IPS DF 6.9 (cell line): ENCODE measurements at regions not wholly inside any gene's neighbourhood (a gene's known extent, or its start where the extent isn't known, plus 50 kb on each side); places are given as distances from the start of the nearest gene placed in this dataset.

Experiments used
- DNase-seq: peaks from one replicate; pipeline ENCODE4 v3.0.0-alpha.2; 2013; ENCODE audit warnings: low read depth, low spot score
- H3K27ac ChIP-seq: one replicate; pipeline ENCODE4 v1.5.1; 2013; ENCODE audit warnings: low read length, control low read depth
- H3K27me3 ChIP-seq: 2 replicates; pipeline ENCODE4 v1.6.1; 2013; ENCODE audit warnings: mild to moderate bottlenecking, low read length; ENCODE audit not compliant: control insufficient read depth, insufficient read depth
- H3K36me3 ChIP-seq: 2 replicates; pipeline ENCODE4 v1.6.1; 2013; ENCODE audit warnings: low read length; ENCODE audit not compliant: control insufficient read depth, insufficient read depth
- H3K4me1 ChIP-seq: 2 replicates; pipeline ENCODE4 v1.6.1; 2013; ENCODE audit warnings: low read length; ENCODE audit not compliant: control insufficient read depth, insufficient read depth
- H3K4me3 ChIP-seq: 2 replicates; pipeline ENCODE4 v1.5.1; 2013; ENCODE audit warnings: mild to moderate bottlenecking, low read length
- H3K9me3 ChIP-seq: 2 replicates; pipeline ENCODE4 v1.6.1; 2013; ENCODE audit warnings: low read length, inconsistent platforms; ENCODE audit not compliant: control insufficient read depth, insufficient read depth
- WGBS: extraction: QIAGEN DNeasy Blood & Tissue Kit; methylation state at CpG from one replicate; pipeline ENCODE4 v1.1.7; 2013; ENCODE audit warnings: mixed read lengths, missing lambda C conversion rate; ENCODE audit not compliant: insufficient read length, insufficient coverage; 5-methylcytosine and 5-hydroxymethylcytosine counted together

DNA sequence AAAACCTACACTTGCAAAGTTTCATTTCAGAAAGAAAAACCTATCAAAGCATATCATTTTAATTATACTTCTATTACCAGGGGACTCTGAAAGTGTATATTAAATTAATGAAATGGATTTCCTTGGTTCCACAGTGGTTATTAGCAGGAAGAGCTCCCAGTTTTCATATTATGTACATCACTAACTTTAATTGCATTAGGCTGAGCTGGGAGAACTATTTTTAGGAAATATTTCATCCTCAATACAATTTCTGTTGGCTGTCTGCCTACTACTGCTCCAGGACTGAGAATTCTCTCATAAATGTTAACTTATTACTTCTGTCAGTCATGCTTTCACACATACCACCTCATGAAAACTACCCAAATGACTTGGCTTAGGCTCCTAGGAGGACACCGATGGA is 301.4 kb downstream of the CMPK2 start:
- Histone ChIP-seq H3K27ac (no peak overlapping the region), H3K4me3 (no peak overlapping the region), H3K9me3 (no peaks in the 10 kb centered on the region), H3K4me1 (no peaks in the 10 kb centered on the region), H3K27me3 (no peaks in the 10 kb centered on the region), H3K36me3 (no peaks in the 10 kb centered on the region)
- no CpG with 5 or more reads among the region's 1 CpG for WGBS
- no peak for DNase-seq

DNA sequence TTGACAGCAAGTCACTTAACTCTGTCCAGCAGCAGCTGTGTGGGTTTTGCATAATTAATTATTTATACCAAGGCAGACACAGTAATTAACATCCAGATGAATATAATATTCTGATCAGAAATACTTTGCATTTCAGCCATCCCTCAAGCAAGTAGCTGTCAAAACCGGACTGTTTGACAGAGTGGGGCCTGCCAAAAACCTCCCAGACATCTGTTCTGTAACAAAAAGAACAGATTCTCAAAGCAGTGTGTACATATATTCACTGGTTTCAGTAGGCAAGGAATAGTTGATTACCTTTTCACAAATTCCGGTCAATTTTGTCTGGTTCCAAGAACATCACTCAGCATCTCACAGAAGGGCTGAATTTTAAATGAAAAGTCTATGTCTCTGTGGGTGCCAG is 291.6 kb downstream of the CMPK2 start:
- no peaks in the 10 kb centered on the region for H3K27me3 ChIP-seq
- H3K36me3 ChIP-seq: no peaks in the 10 kb centered on the region
- no peak overlapping the region for H3K4me3 ChIP-seq
- H3K9me3 ChIP-seq: no peaks in the 10 kb centered on the region
- no peak overlapping the region for H3K27ac ChIP-seq
- H3K4me1 ChIP-seq: no peaks in the 10 kb centered on the region
- no peak for DNase-seq
- no CpG with 5 or more reads among the region's 2 CpGs for WGBS

DNA sequence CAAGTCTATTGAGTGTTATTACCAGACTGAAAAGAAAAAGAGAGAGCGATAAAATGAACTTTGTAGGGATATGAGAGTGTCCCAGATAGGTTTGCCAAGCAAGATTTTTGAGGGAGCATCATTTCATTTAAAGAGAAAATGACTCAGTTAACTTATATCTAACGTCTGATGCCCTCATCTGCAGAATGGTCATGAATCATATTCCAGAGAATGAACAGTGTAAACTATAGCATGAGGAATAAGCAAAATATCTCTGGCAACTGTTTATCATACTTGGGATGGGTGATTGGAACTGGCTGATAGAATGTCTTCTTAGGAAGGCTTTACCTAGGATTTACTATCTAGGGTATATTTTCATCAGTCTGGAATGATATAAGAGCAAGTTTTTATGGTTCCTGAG is 289.4 kb downstream of the CMPK2 start:
- Histone ChIP-seq H3K27me3 (no peaks in the 10 kb centered on the region), H3K9me3 (no peaks in the 10 kb centered on the region), H3K27ac (no peak overlapping the region), H3K4me1 (no peaks in the 10 kb centered on the region; the same call in 1 of the 2 replicates), H3K36me3 (no peaks in the 10 kb centered on the region), H3K4me3 (no peak overlapping the region)
- no CpG with 5 or more reads among the region's 2 CpGs for WGBS
- DNase-seq: no peak

DNA sequence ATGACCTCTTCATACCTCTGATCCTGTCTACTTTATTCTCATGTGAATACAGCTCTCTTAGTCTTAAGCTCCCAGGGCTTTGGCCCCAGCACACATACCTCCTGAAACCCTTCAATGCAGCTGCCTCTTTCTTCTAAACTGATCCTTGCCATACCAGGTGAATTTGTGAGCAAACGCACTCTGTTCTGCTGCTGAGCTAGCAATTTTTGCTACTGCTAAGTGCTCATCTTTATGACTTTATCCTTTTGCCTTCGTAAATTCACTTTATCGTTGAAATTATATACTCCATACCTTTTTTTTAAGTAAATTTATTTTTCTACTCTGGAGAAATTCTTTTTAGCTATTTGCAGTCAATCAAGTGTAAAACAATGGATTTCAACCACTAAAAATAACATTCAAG is 287.7 kb downstream of the CMPK2 start:
- H3K27me3 ChIP-seq: no peaks in the 10 kb centered on the region

DNA sequence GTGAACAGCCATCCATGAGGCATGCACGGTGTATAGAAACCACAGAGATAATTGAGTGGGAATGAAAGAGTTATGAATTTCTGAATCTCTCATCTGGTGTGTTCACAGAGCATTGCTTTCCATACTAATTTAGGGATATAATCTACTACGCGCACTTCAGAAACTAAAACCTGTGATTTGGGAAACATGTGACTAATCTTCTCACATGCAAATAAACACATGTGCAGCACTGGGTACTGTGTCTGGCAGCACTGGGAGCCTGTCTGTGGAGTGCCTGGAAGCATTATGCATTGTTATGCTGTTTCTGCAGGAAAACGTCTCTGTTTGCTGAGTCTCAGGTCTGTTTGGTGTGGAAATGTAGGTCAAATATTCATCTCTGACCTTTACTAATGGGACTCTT is 287.3 kb downstream of the CMPK2 start:
- H3K9me3 ChIP-seq: no peaks in the 10 kb centered on the region
- H3K27me3 ChIP-seq: no peaks in the 10 kb centered on the region; the same call in 1 of the 2 replicates
- no CpG with 5 or more reads among the region's 4 CpGs for WGBS
- DNase-seq: no peak
- H3K4me1 ChIP-seq: no peaks in the 10 kb centered on the region; the same call in 1 of the 2 replicates
- no peak overlapping the region for H3K27ac ChIP-seq
- H3K4me3 ChIP-seq: no peak overlapping the region
- no peaks in the 10 kb centered on the region for H3K36me3 ChIP-seq

More for the DNA sequence above, 287.7 kb downstream of the CMPK2 start:
- no peaks in the 10 kb centered on the region for H3K9me3 ChIP-seq
- H3K27ac ChIP-seq: no peak overlapping the region
- no peaks in the 10 kb centered on the region for H3K36me3 ChIP-seq
- H3K4me3 ChIP-seq: no peak overlapping the region
- DNase-seq: no peak
- WGBS: no CpG with 5 or more reads among the region's 3 CpGs
- H3K4me1 ChIP-seq: no peaks in the 10 kb centered on the region; the same call in 1 of the 2 replicates

DNA sequence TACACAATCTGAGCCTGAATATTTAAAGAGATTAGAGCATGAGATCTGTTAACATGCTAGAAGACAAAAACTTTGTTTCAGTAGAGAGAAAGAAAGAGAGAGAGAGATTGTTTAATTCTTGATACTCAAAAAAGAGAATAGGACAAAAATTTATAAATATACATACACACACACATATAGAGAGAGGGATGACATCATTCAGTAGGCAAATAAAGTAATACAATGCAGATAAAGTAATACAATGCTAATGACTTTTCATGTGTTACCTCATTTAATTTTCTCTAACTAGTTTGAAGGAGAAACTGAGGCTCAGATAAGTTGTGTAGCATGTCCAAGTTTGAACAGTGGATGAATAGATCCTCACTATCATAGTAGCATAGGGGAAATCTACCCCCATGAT is 286.4 kb downstream of the CMPK2 start:
- Histone ChIP-seq H3K9me3 (no peaks in the 10 kb centered on the region), H3K36me3 (no peaks in the 10 kb centered on the region), H3K4me1 (no peaks in the 10 kb centered on the region; the same call in 1 of the 2 replicates), H3K4me3 (no peak overlapping the region), H3K27ac (no peak overlapping the region), H3K27me3 (no peaks in the 10 kb centered on the region; the same call in 1 of the 2 replicates)
- no peak for DNase-seq

DNA sequence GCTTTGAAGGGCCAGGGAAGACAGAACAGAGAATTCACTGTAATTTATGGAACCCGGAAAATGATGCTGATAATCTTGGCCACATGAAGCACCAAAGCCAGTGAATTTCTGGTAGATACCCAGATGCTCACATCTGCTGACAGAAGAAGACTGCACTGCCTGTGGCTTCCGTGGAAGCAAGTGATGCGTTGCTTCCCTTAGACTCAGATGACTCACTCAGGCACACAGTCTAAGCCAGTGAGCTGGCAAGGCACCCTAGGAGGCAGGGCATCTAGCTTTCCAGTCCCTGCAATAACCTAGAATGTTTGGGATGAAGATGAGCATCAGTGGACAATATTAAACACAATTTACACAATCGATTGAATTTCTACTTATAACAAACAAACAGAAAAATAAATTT is 284.7 kb downstream of the CMPK2 start:
- DNase-seq: no peak
- Histone ChIP-seq H3K4me1 (no peaks in the 10 kb centered on the region; the same call in 1 of the 2 replicates), H3K4me3 (no peak overlapping the region), H3K27me3 (no peaks in the 10 kb centered on the region; the same call in 1 of the 2 replicates), H3K9me3 (no peaks in the 10 kb centered on the region), H3K36me3 (no peaks in the 10 kb centered on the region), H3K27ac (no peak overlapping the region)
- WGBS: no CpG with 5 or more reads among the region's 4 CpGs

DNA sequence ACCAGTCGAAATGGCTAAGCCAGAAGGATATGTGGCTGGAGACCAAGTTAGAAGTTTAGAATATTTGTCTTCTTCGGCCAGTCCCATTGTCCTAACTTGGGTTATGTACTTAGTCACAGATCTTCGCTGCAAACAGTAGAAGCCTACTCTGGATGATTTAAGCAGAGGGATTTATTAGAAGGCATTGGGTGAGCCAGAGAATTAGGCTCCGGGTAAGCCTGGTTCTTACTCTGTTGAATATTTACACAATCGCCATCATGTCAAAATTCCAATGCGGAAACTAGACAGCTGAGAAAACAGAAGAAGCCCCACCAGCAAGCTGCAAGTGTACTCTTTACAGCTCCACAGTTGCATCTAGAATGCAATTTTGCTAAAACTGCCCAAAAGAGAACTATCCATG is 276.6 kb downstream of the CMPK2 start:
- Histone ChIP-seq H3K27ac (no peak overlapping the region), H3K4me3 (no peak overlapping the region), H3K27me3 (no peaks in the 10 kb centered on the region), H3K4me1 (no peaks in the 10 kb centered on the region), H3K36me3 (no peaks in the 10 kb centered on the region), H3K9me3 (no peaks in the 10 kb centered on the region)
- WGBS: no CpG with 5 or more reads among the region's 6 CpGs
- DNase-seq: no peak

DNA sequence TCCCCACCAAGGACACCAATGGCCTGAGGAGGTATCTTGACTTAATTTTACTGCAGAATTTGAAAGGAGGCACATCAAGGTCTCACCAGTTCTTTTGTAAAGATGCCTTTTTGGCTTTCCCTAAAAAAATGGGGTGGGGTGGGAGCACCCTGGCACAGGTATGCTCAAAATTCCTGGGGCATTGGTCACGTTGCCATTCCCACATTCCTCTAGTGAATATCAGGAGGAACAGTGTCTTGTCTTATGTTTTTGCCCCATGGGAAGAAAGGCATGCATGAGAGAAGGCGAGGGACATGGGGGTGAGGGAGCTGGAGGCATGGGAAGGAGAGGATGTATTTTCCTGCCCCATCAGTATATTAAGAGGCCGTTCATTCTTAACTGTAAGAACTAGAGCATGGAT is 275.3 kb downstream of the CMPK2 start:
- no peak for DNase-seq
- WGBS: no CpG with 5 or more reads among the region's 3 CpGs

DNA sequence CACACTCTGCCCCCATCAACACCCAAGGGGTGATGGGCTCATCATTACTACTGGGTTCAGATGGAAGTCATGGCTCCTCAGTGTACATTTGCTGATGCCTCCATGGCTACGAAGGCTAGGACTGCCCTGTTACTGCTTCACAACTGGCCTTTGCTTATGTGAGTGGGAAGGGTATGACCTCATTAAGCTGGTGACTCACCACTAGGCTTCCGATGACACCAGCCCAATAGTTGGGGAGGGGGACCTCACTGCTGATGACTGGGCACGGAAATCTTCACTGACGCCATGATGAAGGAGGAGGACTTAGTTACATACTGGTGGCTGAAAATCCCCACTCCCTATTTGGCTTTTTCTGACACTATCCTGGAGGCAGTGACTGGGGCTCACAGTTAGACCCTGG is 263.2 kb downstream of the CMPK2 start:
- no peak overlapping the region for H3K27ac ChIP-seq
- no peaks in the 10 kb centered on the region for H3K36me3 ChIP-seq
- no peaks in the 10 kb centered on the region for H3K9me3 ChIP-seq
- no peaks in the 10 kb centered on the region for H3K27me3 ChIP-seq
- WGBS: no CpG with 5 or more reads among the region's 4 CpGs
- H3K4me1 ChIP-seq: no peaks in the 10 kb centered on the region
- DNase-seq: no peak
- no peak overlapping the region for H3K4me3 ChIP-seq

More for the DNA sequence above, 275.3 kb downstream of the CMPK2 start:
- no peaks in the 10 kb centered on the region for H3K36me3 ChIP-seq
- no peak overlapping the region for H3K4me3 ChIP-seq
- H3K4me1 ChIP-seq: no peaks in the 10 kb centered on the region
- H3K9me3 ChIP-seq: no peaks in the 10 kb centered on the region
- no peak overlapping the region for H3K27ac ChIP-seq
- H3K27me3 ChIP-seq: no peaks in the 10 kb centered on the region

DNA sequence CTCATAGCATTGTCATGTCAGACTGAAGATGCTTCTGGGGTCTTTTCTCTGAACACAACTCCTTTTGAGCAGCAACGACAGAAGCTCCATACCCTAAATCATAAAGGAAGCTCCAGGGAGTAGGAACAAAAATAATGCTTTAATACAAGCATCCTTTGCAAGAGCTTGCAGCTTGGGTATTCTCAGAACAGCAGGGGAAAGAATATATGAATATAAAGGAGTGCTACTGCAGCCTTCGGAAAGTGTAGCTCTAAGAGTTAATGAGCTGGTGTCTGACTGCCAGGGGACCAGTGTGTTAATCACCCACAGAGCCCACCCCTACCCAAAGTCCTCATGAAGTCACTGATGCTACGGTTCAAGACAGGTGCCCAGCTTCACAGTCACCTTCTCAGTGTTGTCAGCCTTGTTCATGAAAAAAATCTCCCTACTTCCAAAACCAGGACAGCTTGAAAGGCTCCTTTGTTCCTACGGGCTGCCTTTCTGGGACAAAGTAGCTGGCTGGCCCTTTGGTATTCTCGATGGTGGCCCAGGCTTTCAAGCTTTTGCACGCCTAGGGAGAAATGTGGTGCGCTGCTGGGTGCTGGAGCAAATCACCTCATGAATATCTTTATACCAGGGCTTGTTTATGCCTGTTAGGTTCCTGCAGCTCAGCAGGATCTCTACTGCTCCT is 259.7 kb downstream of the CMPK2 start:
- Histone ChIP-seq H3K27me3 (no peaks in the 10 kb centered on the region), H3K4me1 (no peaks in the 10 kb centered on the region), H3K36me3 (no peaks in the 10 kb centered on the region), H3K9me3 (no peaks in the 10 kb centered on the region), H3K4me3 (no peak overlapping the region), H3K27ac (no peak overlapping the region)
- WGBS: no CpG with 5 or more reads among the region's 7 CpGs
- DNase-seq: no peak
